HL-60 (cell line): ENCODE measurements at regions not wholly inside any gene's neighbourhood (a gene's known extent, or its start where the extent isn't known, plus 50 kb on each side); places are given as distances from the start of the nearest gene placed in this dataset.

Source experiments
- CTCF ChIP-seq: IDR thresholded peaks from one replicate; pipeline ENCODE4 v1.5.1; 2011; ENCODE audit warnings: low read length, control low read depth, inconsistent platforms; ENCODE audit not compliant: insufficient read depth
- GABPA ChIP-seq: IDR thresholded peaks from 2 replicates; pipeline ENCODE4 v1.6.1; 2012; ENCODE audit warnings: low read depth
- POLR2AphosphoS5 ChIP-seq: IDR thresholded peaks from 2 replicates; pipeline ENCODE4 v1.6.1; 2012; ENCODE audit warnings: low read depth
- REST ChIP-seq: IDR thresholded peaks from 2 replicates; pipeline ENCODE4 v1.6.1; 2012; ENCODE audit warnings: low read depth; ENCODE audit not compliant: insufficient replicate concordance
- SPI1 ChIP-seq: IDR thresholded peaks from 2 replicates; pipeline ENCODE4 v1.6.1; 2012; ENCODE audit warnings: low read depth, mild to moderate bottlenecking, borderline replicate concordance

- TF ChIP-seq CTCF: no peak
- TF ChIP-seq POLR2AphosphoS5: no peak
- TF ChIP-seq REST: no peak
- TF ChIP-seq GABPA: no peak
- no peak for TF ChIP-seq SPI1
These were observed 181.1 kb downstream of the TGFB2 start for GRCh38 chr1:218526198-218526580.
